Body of pancreas (tissue), 4 donors: ENCODE measurements at regions not wholly inside any gene's neighbourhood (a gene's known extent, or its start where the extent isn't known, plus 50 kb on each side); places are given as distances from the start of the nearest gene placed in this dataset.
A peak's percentile ranks its signal among the peaks of the same experiment; 100 is the strongest.

ENCODE experiments used
- ATAC-seq: fragments of 150-250 bp; one replicate; pipeline ENCODE4 v1.9.1; 2016
- DNase-seq, 4 donors: peaks; one replicate each; pipeline ENCODE4 v3.0.0-alpha.2; 2019
- H3K27ac ChIP-seq, 4 donors: fragments of 200-600 bp; sonication (generic); 1 replicate in 3 of 4; 2 replicates in 1 of 4; pipeline versions ENCODE4 v1.5.1 to v1.6.1; 2016 to 2019; ENCODE audit warnings: mild to moderate bottlenecking in 1 of 4, mixed read lengths in 1 of 4, moderate library complexity in 1 of 4
- H3K27me3 ChIP-seq, 2 donors: fragments of 200-600 bp; sonication (generic); one replicate each; pipeline ENCODE4 v1.6.0; 2016; ENCODE audit warnings: mild to moderate bottlenecking in 1 of 2
- H3K36me3 ChIP-seq, 2 donors: fragments of 200-600 bp; sonication (generic); replicated peaks in 1 of 2; 2 replicates each; pipeline ENCODE4 v1.5.1; 2016; ENCODE audit warnings: low read depth in 2 of 2; ENCODE audit not compliant: insufficient read depth in 1 of 2
- H3K4me1 ChIP-seq: fragments of 200-600 bp; sonication (generic); one replicate; pipeline ENCODE4 v1.6.0; 2016
- H3K4me3 ChIP-seq, 2 donors: fragments of 200-600 bp; sonication (generic); 1 replicate in 1 of 2; 2 replicates in 1 of 2; pipeline ENCODE4 v1.5.1; 2016 to 2019
- H3K9me3 ChIP-seq, 3 donors: fragments of 200-600 bp; sonication (generic); 1 replicate in 2 of 3; 2 replicates in 1 of 3; pipeline ENCODE4 v1.5.1; 2016
- POLR2A ChIP-seq, 3 donors: fragments of 450-650 bp; IDR thresholded peaks; one replicate each; pipeline ENCODE4 v1.6.1; 2016; ENCODE audit warnings: antibody characterized with exemption in 3 of 3, mild to moderate bottlenecking in 2 of 3
- WGBS, 2 donors: methylation state at CpG; one replicate each; pipeline ENCODE4 v1.1.5; 2017; 5-methylcytosine and 5-hydroxymethylcytosine counted together
- intact Hi-C: fragments of 100-400 bp; cut with DNase I; formaldehyde crosslinking; loops from one replicate; pipeline ENCODE4 v1.15.1; 2023
- TF ChIP-seq, protein P1 (sequence below), 7 experiments: fragments of 450-650 bp in 4 of 7; fragments of 200-600 bp in 3 of 7; sonication (generic) in 3 of 7; IDR thresholded peaks; one replicate each; pipeline ENCODE4 v1.5.1; 2016 to 2019; ENCODE audit warnings: antibody characterized with exemption in 7 of 7

DNA sequence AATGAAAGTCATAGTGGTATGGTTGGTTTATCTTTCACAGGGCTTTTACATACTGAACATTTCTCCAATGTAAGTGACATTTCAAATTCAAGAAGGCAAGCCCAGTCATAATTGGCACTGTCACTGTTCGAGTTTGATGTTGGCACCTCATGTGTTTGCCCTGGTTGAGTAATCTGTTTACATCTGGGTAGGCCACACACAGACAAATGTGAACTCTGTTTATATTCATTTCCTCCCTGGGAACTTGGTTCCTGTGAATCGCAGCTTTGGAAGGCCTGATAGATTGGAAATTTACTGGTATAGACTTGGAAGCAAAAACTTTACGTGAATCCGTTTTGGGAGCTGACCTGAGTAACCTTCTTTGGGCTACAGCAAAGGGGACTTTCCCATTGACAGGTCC lies 395.2 kb upstream of the AZI2 start:
- no peaks in the 10 kb centered on the region for H3K9me3 ChIP-seq
- intact Hi-C loops, result no loop called here
- no peak overlapping the region for H3K4me3 ChIP-seq
- H3K36me3 ChIP-seq, result no peaks in the 10 kb centered on the region
- 28 to 31% methylated on average over 4 of the region's 4 CpGs for WGBS, 2 donors
- H3K27ac ChIP-seq, result peak overlapping the region in 2 of 4 donors; percentile 43 to 60
- peak; percentile 48 to 69 (median 64) for DNase-seq
- no peaks in the 10 kb centered on the region for H3K27me3 ChIP-seq
- TF ChIP-seq, protein P1, sequence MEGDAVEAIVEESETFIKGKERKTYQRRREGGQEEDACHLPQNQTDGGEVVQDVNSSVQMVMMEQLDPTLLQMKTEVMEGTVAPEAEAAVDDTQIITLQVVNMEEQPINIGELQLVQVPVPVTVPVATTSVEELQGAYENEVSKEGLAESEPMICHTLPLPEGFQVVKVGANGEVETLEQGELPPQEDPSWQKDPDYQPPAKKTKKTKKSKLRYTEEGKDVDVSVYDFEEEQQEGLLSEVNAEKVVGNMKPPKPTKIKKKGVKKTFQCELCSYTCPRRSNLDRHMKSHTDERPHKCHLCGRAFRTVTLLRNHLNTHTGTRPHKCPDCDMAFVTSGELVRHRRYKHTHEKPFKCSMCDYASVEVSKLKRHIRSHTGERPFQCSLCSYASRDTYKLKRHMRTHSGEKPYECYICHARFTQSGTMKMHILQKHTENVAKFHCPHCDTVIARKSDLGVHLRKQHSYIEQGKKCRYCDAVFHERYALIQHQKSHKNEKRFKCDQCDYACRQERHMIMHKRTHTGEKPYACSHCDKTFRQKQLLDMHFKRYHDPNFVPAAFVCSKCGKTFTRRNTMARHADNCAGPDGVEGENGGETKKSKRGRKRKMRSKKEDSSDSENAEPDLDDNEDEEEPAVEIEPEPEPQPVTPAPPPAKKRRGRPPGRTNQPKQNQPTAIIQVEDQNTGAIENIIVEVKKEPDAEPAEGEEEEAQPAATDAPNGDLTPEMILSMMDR (IDR thresholded peaks at IDR 0.05), result no peak
- TF ChIP-seq POLR2A (IDR thresholded peaks at IDR 0.05), result no peak
- H3K4me1 ChIP-seq, result peaks cover 16% of the 10 kb centered on the region
- ATAC-seq, result peak; percentile 98

DNA sequence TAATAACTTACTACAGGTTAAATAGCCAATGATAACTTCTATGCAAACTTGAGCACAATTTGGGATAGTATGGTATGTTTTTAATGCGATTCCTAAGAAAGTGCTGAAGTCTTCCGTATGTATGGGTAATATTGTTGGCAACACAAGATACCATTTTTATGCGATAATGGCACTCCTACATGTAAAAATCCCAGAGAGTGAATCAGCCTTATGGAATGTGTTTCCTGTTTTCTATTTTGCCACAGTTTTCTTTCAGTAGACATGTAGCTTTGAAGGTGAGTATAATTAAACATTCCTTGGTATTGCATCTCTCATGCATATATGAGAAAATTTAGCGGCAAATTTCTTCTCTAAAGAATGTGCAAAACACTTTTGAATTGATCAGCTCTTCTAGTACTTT lies 396.8 kb upstream of the AZI2 start:
- H3K9me3 ChIP-seq, result no peaks in the 10 kb centered on the region
- peaks cover 16% of the 10 kb centered on the region for H3K4me1 ChIP-seq
- DNase-seq (no peak), ATAC-seq (no peak)
- TF ChIP-seq POLR2A (IDR thresholded peaks at IDR 0.05), result no peak
- TF ChIP-seq, protein P1 (IDR thresholded peaks at IDR 0.05), result no peak
- no peaks in the 10 kb centered on the region for H3K27me3 ChIP-seq
- no peak overlapping the region for H3K27ac ChIP-seq
- no peaks in the 10 kb centered on the region for H3K36me3 ChIP-seq
- no peak overlapping the region for H3K4me3 ChIP-seq
- WGBS, 2 donors, result 88 to 89% methylated on average over 4 of the region's 4 CpGs
- intact Hi-C loops, result no loop called here

GRCh38 chr3:28745916-28746617 lies 397.4 kb upstream of the AZI2 start:
- Histone ChIP-seq H3K9me3 (no peaks in the 10 kb centered on the region), H3K4me1 (peaks cover 16% of the 10 kb centered on the region), H3K27ac (no peak overlapping the region), H3K36me3 (no peaks in the 10 kb centered on the region), H3K4me3 (no peak overlapping the region), H3K27me3 (no peaks in the 10 kb centered on the region)
- WGBS, 2 donors, result 79 to 86% methylated on average over 6 of the region's 6 CpGs
- intact Hi-C loops, result no loop called here
- DNase-seq (no peak), ATAC-seq (no peak)
- no peak for TF ChIP-seq POLR2A (IDR thresholded peaks at IDR 0.05)
- TF ChIP-seq, protein P1 (IDR thresholded peaks at IDR 0.05), result no peak

GRCh38 chr3:28746990-28747389 lies 398.4 kb upstream of the AZI2 start:
- 80 to 85% methylated on average over 2 of the region's 2 CpGs for WGBS, 2 donors
- Histone ChIP-seq H3K9me3 (no peaks in the 10 kb centered on the region), H3K4me1 (peaks cover 16% of the 10 kb centered on the region), H3K27me3 (no peaks in the 10 kb centered on the region), H3K27ac (no peak overlapping the region), H3K4me3 (no peak overlapping the region), H3K36me3 (no peaks in the 10 kb centered on the region)
- no peak for TF ChIP-seq POLR2A (IDR thresholded peaks at IDR 0.05)
- TF ChIP-seq, protein P1 (IDR thresholded peaks at IDR 0.05), result no peak
- intact Hi-C loops, result no loop called here
- no peak for ATAC-seq
- no peak for DNase-seq

DNA sequence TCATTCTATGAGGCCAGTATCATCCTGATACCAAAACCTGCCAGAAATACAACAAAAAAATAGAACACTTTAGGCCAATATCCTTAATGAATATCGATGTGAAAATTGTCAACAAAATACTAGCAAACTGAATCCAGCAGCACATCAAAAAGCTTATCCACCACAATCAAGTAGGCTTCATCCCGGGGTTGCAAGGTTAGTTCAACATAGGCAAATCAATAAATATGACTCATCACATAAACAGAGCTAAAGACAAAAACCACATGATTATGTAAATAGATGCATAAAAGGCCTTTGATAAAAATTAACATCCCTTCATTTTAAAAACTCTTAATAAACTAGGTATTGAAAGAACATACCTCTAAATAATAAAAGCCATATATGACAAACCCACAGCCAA lies 403.2 kb upstream of the AZI2 start:
- H3K4me3 ChIP-seq, result no peak overlapping the region
- ATAC-seq (no peak), DNase-seq (no peak)
- no peaks in the 10 kb centered on the region for H3K27me3 ChIP-seq
- H3K4me1 ChIP-seq, result peaks cover 6% of the 10 kb centered on the region
- no peaks in the 10 kb centered on the region for H3K36me3 ChIP-seq
- WGBS, 2 donors, result 56 to 64% methylated on average over 2 of the region's 2 CpGs
- no peak overlapping the region for H3K27ac ChIP-seq
- H3K9me3 ChIP-seq, result no peaks in the 10 kb centered on the region
- intact Hi-C loops, result no loop called here
- no peak for TF ChIP-seq POLR2A (IDR thresholded peaks at IDR 0.05)
- TF ChIP-seq, protein P1 (IDR thresholded peaks at IDR 0.05), result no peak
